Fibroblast of skin of right biceps (primary cell): ENCODE measurements at regions not wholly inside any gene's neighbourhood (a gene's known extent, or its start where the extent isn't known, plus 50 kb on each side); places are given as distances from the start of the nearest gene placed in this dataset.

Source experiments
- DNase-seq: peaks from one replicate; pipeline ENCODE4 v3.0.0-alpha.2; 2013

- DNase-seq: no peak
Observed at GRCh38 chr6:53744321-53744720, 50.5 kb upstream of the LRRC1 start.

GRCh38 chr6:53741034-53741823 is 53.6 kb upstream of the LRRC1 start:
- DNase-seq: no peak

- no peak for DNase-seq
Observed at GRCh38 chr6:53737746-53738145, 57.1 kb upstream of the LRRC1 start.

- no peak for DNase-seq
Observed at GRCh38 chr6:53735896-53736295, 58.9 kb upstream of the LRRC1 start.

GRCh38 chr6:53734473-53735299 is 60.1 kb upstream of the LRRC1 start:
- peak; percentile 74 for DNase-seq

GRCh38 chr6:53731866-53732636 is 62.8 kb upstream of the LRRC1 start:
- no peak for DNase-seq

- DNase-seq: no peak
Observed at GRCh38 chr6:53730767-53731166, 64.0 kb upstream of the LRRC1 start.

- DNase-seq: peak; percentile 47
Observed at GRCh38 chr6:53728570-53729194, 63.1 kb upstream of the KLHL31 start.

GRCh38 chr6:53727748-53728147 is 62.2 kb upstream of the KLHL31 start:
- DNase-seq: peak; percentile 69

- peak; percentile 60 for DNase-seq
Observed at GRCh38 chr6:53725791-53726575, 60.4 kb upstream of the KLHL31 start.

- DNase-seq: no peak
Observed at GRCh38 chr6:53724501-53724900, 58.9 kb upstream of the KLHL31 start.

- no peak for DNase-seq
Observed at GRCh38 chr6:53723331-53723730, 57.8 kb upstream of the KLHL31 start.

GRCh38 chr6:53721766-53722165 is 56.2 kb upstream of the KLHL31 start:
- no peak for DNase-seq

GRCh38 chr6:53718597-53719460 is 53.3 kb upstream of the KLHL31 start:
- DNase-seq: peak; percentile 49

- no peak for DNase-seq
Observed at GRCh38 chr6:53717566-53717965, 52.0 kb upstream of the KLHL31 start.

GRCh38 chr6:53715434-53715833 is 49.9 kb upstream of the KLHL31 start:
- DNase-seq: no peak
